Smooth muscle cell (in vitro differentiated cells): ENCODE measurements at regions not wholly inside any gene's neighbourhood (a gene's known extent, or its start where the extent isn't known, plus 50 kb on each side); places are given as distances from the start of the nearest gene placed in this dataset.

ENCODE experiments used
- DNase-seq: peaks from one replicate; lab custom pipeline; 2025; ENCODE audit not compliant: unreplicated experiment; lab: John Stamatoyannopoulos, UW
- H2AFZ ChIP-seq: fragments of 200-600 bp; sonication (generic); 2 replicates; pipeline ENCODE4 v1.6.0; 2016; ENCODE audit warnings: antibody characterized with exemption, low read depth, mild to moderate bottlenecking
- H3F3A ChIP-seq: fragments of 200-600 bp; sonication (generic); 2 replicates; pipeline ENCODE4 v1.6.0; 2017; ENCODE audit warnings: antibody characterized with exemption, low read depth
- H3K27ac ChIP-seq: fragments of 200-600 bp; sonication (generic); 2 replicates; pipeline ENCODE4 v1.5.1; 2016; ENCODE audit warnings: low read depth, mild to moderate bottlenecking
- H3K27me3 ChIP-seq: fragments of 200-600 bp; sonication (generic); 2 replicates; pipeline ENCODE4 v1.6.1; 2016; ENCODE audit warnings: low read depth, mild to moderate bottlenecking
- H3K36me3 ChIP-seq: fragments of 200-600 bp; sonication (generic); 2 replicates; pipeline ENCODE4 v1.5.1; 2016; ENCODE audit warnings: low read depth
- H3K4me1 ChIP-seq: fragments of 200-600 bp; sonication (generic); 2 replicates; pipeline ENCODE4 v1.5.1; 2016; ENCODE audit warnings: low read depth
- H3K4me2 ChIP-seq: fragments of 200-600 bp; sonication (generic); 2 replicates; pipeline ENCODE4 v1.6.0; 2016; ENCODE audit warnings: mild to moderate bottlenecking
- H3K4me3 ChIP-seq: fragments of 200-600 bp; sonication (generic); 2 replicates; pipeline ENCODE4 v1.5.1; 2016; ENCODE audit warnings: mild to moderate bottlenecking
- H3K79me2 ChIP-seq: fragments of 200-600 bp; sonication (generic); 2 replicates; pipeline ENCODE4 v1.6.0; 2016; ENCODE audit warnings: low read depth, mild to moderate bottlenecking
- H3K9ac ChIP-seq: fragments of 200-600 bp; sonication (generic); 2 replicates; pipeline ENCODE4 v1.6.0; 2016; ENCODE audit warnings: low read depth
- H3K9me3 ChIP-seq: fragments of 200-600 bp; sonication (generic); replicated peaks from 2 replicates; pipeline ENCODE4 v1.5.1; 2016; ENCODE audit warnings: low read depth
- H4K20me1 ChIP-seq: fragments of 200-600 bp; sonication (generic); 2 replicates; pipeline ENCODE4 v1.6.0; 2016; ENCODE audit warnings: low read depth
- WGBS: methylation state at CpG from one replicate; pipeline ENCODE4 v1.1.7; 2016; ENCODE audit warnings: low lambda C conversion rate; 5-methylcytosine and 5-hydroxymethylcytosine counted together
- TF ChIP-seq, protein P1 (sequence below): fragments of 200-600 bp; sonication (generic); IDR thresholded peaks from 2 replicates; pipeline ENCODE4 v1.5.1; 2017; ENCODE audit warnings: borderline replicate concordance, mild to moderate bottlenecking, antibody characterized with exemption; ENCODE audit not compliant: insufficient read depth, poor library complexity, severe bottlenecking

DNA sequence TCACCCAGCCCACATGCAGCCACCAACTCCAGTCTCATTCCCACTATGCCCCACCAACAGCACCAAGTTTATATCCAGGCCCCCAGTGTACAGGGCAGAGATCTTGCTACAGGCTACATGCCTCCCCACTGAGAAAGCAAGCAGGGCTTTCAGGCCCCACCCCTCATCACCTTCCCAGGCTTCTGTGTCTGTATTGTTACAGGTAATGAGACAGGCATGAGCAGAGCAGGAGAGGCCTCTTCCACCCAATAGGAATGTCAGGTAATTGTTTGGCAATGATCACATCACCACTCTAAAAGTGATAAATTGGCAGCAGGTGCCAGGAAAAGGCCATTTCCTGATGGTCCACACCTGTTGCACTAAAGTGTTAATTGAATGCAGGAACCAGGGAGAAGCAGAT lies 102.5 kb downstream of the ZNF518B start:
- TF ChIP-seq, protein P1, sequence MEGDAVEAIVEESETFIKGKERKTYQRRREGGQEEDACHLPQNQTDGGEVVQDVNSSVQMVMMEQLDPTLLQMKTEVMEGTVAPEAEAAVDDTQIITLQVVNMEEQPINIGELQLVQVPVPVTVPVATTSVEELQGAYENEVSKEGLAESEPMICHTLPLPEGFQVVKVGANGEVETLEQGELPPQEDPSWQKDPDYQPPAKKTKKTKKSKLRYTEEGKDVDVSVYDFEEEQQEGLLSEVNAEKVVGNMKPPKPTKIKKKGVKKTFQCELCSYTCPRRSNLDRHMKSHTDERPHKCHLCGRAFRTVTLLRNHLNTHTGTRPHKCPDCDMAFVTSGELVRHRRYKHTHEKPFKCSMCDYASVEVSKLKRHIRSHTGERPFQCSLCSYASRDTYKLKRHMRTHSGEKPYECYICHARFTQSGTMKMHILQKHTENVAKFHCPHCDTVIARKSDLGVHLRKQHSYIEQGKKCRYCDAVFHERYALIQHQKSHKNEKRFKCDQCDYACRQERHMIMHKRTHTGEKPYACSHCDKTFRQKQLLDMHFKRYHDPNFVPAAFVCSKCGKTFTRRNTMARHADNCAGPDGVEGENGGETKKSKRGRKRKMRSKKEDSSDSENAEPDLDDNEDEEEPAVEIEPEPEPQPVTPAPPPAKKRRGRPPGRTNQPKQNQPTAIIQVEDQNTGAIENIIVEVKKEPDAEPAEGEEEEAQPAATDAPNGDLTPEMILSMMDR, result no peak
- H3K4me1 ChIP-seq, result no peaks in the 10 kb centered on the region
- H3K27ac ChIP-seq, result no peak overlapping the region
- no peaks in the 10 kb centered on the region for H3F3A ChIP-seq
- H2AFZ ChIP-seq, result no peak overlapping the region
- H3K79me2 ChIP-seq, result no peaks in the 10 kb centered on the region
- no peak overlapping the region for H3K4me3 ChIP-seq
- no peak overlapping the region for H3K4me2 ChIP-seq
- no peak for DNase-seq
- no peaks in the 10 kb centered on the region for H4K20me1 ChIP-seq
- no peak overlapping the region for H3K9ac ChIP-seq
- peaks cover 3% of the 10 kb centered on the region for H3K9me3 ChIP-seq
- H3K27me3 ChIP-seq, result peaks cover 21% of the 10 kb centered on the region
- H3K36me3 ChIP-seq, result no peaks in the 10 kb centered on the region

DNA sequence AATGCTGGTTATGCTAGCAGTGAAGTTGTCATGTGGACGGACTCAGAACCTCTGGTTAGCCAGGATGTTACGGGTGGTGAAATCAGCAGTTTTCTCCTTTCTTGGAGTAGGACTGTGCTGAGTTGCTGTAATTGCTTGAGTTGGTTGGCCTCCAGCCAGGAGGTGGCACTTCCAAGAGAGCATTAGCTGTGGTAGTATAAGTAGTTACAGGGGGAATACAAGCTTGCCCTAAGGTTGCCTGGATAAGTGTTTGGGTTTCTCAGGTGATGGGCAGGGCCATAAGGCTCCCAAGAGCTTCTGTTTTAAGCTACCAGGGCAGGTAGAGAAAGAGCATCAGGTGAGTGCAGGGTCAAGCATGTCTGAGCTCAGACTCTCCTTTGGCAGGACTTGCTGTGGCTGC lies 103.0 kb downstream of the ZNF518B start:
- Histone ChIP-seq H3K27me3 (peaks cover 21% of the 10 kb centered on the region), H3K36me3 (no peaks in the 10 kb centered on the region), H3K9me3 (peaks cover 3% of the 10 kb centered on the region), H3K27ac (no peak overlapping the region), H3F3A (no peaks in the 10 kb centered on the region), H3K9ac (no peak overlapping the region), H3K4me1 (no peaks in the 10 kb centered on the region), H3K79me2 (no peaks in the 10 kb centered on the region), H4K20me1 (no peaks in the 10 kb centered on the region), H3K4me3 (no peak overlapping the region), H2AFZ (no peak overlapping the region), H3K4me2 (no peak overlapping the region)
- TF ChIP-seq, protein P1, result no peak
- no peak for DNase-seq
- WGBS, result 80% methylated on average over 2 of the region's 2 CpGs

DNA sequence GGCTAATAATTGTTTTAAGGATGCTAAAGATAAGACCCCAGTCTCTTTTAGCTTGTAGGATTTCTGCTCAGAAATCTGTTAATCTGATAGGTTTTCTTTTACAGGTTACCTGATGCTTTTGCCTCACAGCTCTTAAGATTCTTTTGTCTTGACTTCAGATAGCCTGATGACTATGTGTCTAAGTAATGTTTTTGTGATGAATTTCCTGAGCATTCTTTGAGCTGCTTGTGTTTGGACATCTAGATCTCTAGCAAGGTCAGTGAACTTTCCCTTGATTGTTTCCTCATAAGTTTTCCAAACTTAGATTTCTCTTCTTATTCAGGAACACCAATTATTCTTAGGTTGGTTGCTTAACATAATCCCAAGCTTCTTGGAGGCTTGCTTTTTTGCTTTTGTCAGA lies 104.1 kb downstream of the ZNF518B start:
- Histone ChIP-seq H3K4me2 (no peak overlapping the region), H3K4me3 (no peak overlapping the region), H3K9me3 (peaks cover 3% of the 10 kb centered on the region), H2AFZ (no peak overlapping the region), H3K4me1 (no peaks in the 10 kb centered on the region), H3K79me2 (no peaks in the 10 kb centered on the region), H3F3A (no peaks in the 10 kb centered on the region), H3K36me3 (no peaks in the 10 kb centered on the region), H3K9ac (no peak overlapping the region), H3K27me3 (peaks cover 11% of the 10 kb centered on the region), H3K27ac (no peak overlapping the region), H4K20me1 (no peaks in the 10 kb centered on the region)
- DNase-seq, result no peak
- TF ChIP-seq, protein P1, result no peak

DNA sequence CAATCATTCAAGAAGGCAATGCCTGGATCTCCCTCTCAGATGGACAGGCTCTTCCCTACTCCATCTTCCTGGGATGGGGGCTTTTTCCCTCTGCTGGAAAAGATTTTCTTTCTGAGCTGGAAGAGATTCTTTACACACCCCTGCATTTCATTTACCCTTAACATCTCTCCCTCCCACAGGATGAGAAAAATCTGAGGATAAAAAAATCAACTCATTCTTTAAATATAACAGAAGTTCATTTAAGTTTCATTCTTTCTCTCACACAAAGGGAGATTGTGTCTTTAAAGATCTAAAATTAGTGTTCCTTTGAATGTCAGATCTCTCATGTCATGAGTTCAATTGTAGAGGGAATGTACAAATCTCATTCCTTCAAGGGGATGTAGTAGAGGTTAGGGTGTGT lies 109.0 kb downstream of the ZNF518B start:
- H3K9me3 ChIP-seq, result peaks cover 3% of the 10 kb centered on the region
- H3K4me3 ChIP-seq, result no peak overlapping the region
- H3K4me1 ChIP-seq, result peaks cover 4% of the 10 kb centered on the region
- no peaks in the 10 kb centered on the region for H3K36me3 ChIP-seq
- no peak overlapping the region for H2AFZ ChIP-seq
- H3K9ac ChIP-seq, result no peak overlapping the region
- H3F3A ChIP-seq, result peaks cover 4% of the 10 kb centered on the region
- H3K27ac ChIP-seq, result no peak overlapping the region
- no peaks in the 10 kb centered on the region for H3K27me3 ChIP-seq
- H4K20me1 ChIP-seq, result no peaks in the 10 kb centered on the region
- no peak for DNase-seq
- H3K4me2 ChIP-seq, result no peak overlapping the region
- TF ChIP-seq, protein P1, result no peak
- H3K79me2 ChIP-seq, result no peaks in the 10 kb centered on the region
